IPS-15b (cell line): ENCODE measurements at regions not wholly inside any gene's neighbourhood (a gene's known extent, or its start where the extent isn't known, plus 50 kb on each side); places are given as distances from the start of the nearest gene placed in this dataset.
"Not testable (repeated sequence)": the region's sequence is repeated elsewhere in the genome, so short reads cannot be mapped to it uniquely, and the experiment has no call there.

Source experiments
- H3K27me3 ChIP-seq: one replicate; pipeline ENCODE4 v1.6.1; 2013; ENCODE audit warnings: low read length; ENCODE audit not compliant: control insufficient read depth, insufficient read depth
- H3K36me3 ChIP-seq: one replicate; pipeline ENCODE4 v1.6.1; 2013; ENCODE audit warnings: low read length; ENCODE audit not compliant: control insufficient read depth, insufficient read depth
- H3K4me1 ChIP-seq: one replicate; pipeline ENCODE4 v1.6.1; 2013; ENCODE audit warnings: mild to moderate bottlenecking, low read length; ENCODE audit not compliant: control insufficient read depth, insufficient read depth
- H3K4me3 ChIP-seq: one replicate; pipeline ENCODE4 v1.5.1; 2013; ENCODE audit warnings: low read depth, low read length
- H3K9ac ChIP-seq: one replicate; pipeline ENCODE4 v1.6.1; 2013; ENCODE audit warnings: low read depth, mild to moderate bottlenecking, low read length
- H3K9me3 ChIP-seq: one replicate; pipeline ENCODE4 v1.6.1; 2013; ENCODE audit warnings: mild to moderate bottlenecking, low read length; ENCODE audit not compliant: control insufficient read depth, insufficient read depth

DNA sequence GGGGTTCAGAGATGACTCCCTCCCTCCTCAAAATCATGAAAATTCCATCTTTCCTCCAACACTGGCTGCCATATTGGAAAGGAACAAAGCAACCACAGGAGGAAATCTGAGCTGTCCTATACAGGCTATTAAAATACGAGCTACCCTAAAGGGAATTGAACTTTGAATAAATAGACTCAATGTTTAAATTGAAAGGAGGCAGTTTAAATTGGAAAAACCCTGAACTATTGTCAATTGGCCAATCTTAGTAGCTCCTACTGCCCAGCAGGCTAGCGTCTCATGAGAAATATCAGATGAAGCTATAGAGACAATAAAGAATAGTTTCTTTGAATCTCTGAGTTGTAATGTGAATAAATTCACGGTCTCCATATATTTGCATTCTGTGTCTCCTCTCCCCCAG is 85.4 kb upstream of the KCNE2 start:
- Histone ChIP-seq H3K36me3 (no peaks in the 10 kb centered on the region), H3K27me3 (no peaks in the 10 kb centered on the region), H3K9me3 (no peaks in the 10 kb centered on the region), H3K9ac (no peak overlapping the region), H3K4me3 (no peak overlapping the region), H3K4me1 (no peaks in the 10 kb centered on the region)

- H3K4me3 ChIP-seq = no peak overlapping the region
- no peaks in the 10 kb centered on the region for H3K27me3 ChIP-seq
- H3K36me3 ChIP-seq = no peaks in the 10 kb centered on the region
- H3K4me1 ChIP-seq = no peaks in the 10 kb centered on the region
- no peak overlapping the region for H3K9ac ChIP-seq
- H3K9me3 ChIP-seq = no peaks in the 10 kb centered on the region
Measured at GRCh38 chr21:34279285-34279684, 84.5 kb upstream of the KCNE2 start.

DNA sequence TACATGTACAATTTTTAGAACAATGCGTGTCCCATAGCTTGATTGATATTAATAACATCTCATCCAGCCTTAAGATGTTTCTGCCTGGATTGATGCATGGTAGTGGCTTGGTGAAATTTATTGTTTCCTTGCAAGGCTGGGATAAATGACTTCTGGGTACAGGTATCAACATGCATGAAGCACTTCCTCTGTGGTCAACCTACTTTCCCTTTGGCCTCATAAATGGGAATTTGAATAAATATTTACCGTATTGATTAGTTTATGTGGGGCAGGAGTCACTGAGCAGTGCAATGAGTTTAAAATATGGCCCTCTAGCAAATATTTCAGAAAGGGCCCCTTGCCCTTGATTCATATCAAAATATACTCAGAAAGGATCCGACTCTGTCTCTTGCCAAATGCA is 83.9 kb upstream of the KCNE2 start:
- Histone ChIP-seq H3K4me3 (no peak overlapping the region), H3K9ac (no peak overlapping the region), H3K36me3 (no peaks in the 10 kb centered on the region), H3K27me3 (no peaks in the 10 kb centered on the region), H3K9me3 (no peaks in the 10 kb centered on the region), H3K4me1 (no peaks in the 10 kb centered on the region)

- Histone ChIP-seq H3K9ac (no peak overlapping the region), H3K4me3 (no peak overlapping the region), H3K4me1 (no peaks in the 10 kb centered on the region), H3K36me3 (no peaks in the 10 kb centered on the region), H3K9me3 (no peaks in the 10 kb centered on the region), H3K27me3 (no peaks in the 10 kb centered on the region)
Measured at GRCh38 chr21:34280389-34280795, 83.4 kb upstream of the KCNE2 start.

- Histone ChIP-seq H3K27me3 (no peaks in the 10 kb centered on the region), H3K4me1 (no peaks in the 10 kb centered on the region), H3K4me3 (no peak overlapping the region), H3K9me3 (no peaks in the 10 kb centered on the region), H3K36me3 (no peaks in the 10 kb centered on the region), H3K9ac (no peak overlapping the region)
Measured at GRCh38 chr21:34280959-34281358, 82.8 kb upstream of the KCNE2 start.

DNA sequence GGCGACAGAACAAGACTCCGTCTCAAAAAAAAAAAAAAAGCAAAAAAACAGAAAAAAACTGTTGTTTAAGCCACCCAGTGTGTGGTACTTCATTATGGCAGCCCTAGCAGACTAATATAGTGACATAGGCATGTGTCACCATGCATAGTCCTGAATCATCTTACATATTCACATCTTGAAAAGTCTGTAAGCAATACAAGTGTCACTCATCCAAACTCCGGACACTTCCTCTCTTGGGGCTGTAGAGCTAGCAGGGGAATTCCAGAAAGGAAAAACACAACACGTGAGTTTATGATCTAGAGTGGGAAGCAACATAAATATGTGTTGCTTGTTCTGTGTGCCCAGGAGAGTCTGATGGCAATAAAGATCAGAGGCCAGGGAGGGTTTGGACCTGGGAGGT is 81.6 kb upstream of the KCNE2 start:
- Histone ChIP-seq H3K27me3 (no peaks in the 10 kb centered on the region), H3K4me1 (no peaks in the 10 kb centered on the region), H3K4me3 (no peak overlapping the region), H3K36me3 (no peaks in the 10 kb centered on the region), H3K9ac (no peak overlapping the region), H3K9me3 (no peaks in the 10 kb centered on the region)

GRCh38 chr21:34284666-34285065 is 79.1 kb upstream of the KCNE2 start:
- H3K27me3 ChIP-seq = no peaks in the 10 kb centered on the region
- no peaks in the 10 kb centered on the region for H3K4me1 ChIP-seq
- no peak overlapping the region for H3K9ac ChIP-seq
- H3K9me3 ChIP-seq = peaks cover 4% of the 10 kb centered on the region
- no peak overlapping the region for H3K4me3 ChIP-seq
- H3K36me3 ChIP-seq = no peaks in the 10 kb centered on the region

DNA sequence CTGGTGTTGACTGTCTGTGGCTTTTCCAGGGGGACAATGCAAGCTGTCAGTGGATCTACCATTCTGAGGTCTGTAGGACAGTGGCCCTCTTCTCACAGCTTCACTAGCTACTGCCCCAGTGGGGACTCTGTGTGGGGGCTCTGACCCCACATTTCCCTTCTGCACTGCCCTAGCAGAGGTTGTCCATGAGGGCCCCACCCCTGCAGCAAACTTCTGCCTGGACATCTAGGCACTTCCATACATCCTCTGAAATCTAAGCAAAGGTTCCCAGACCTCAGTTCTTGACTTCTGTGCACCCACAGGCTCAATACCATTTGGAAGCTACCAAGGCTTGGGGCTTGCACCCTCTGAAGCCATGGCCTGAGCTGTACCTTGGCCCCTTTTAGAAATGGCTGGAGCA is 75.8 kb upstream of the KCNE2 start:
- H3K4me1 ChIP-seq, H3K27me3 ChIP-seq, H3K9ac ChIP-seq, H3K4me3 ChIP-seq, H3K36me3 ChIP-seq, H3K9me3 ChIP-seq: not testable (repeated sequence)

- H3K4me3 ChIP-seq = no peak overlapping the region
- no peak overlapping the region for H3K9ac ChIP-seq
- peaks cover 4% of the 10 kb centered on the region for H3K9me3 ChIP-seq
- H3K27me3 ChIP-seq = no peaks in the 10 kb centered on the region
- H3K4me1 ChIP-seq = no peaks in the 10 kb centered on the region
- H3K36me3 ChIP-seq = no peaks in the 10 kb centered on the region
Measured at GRCh38 chr21:34289856-34290255, 74.0 kb upstream of the KCNE2 start.

GRCh38 chr21:34296878-34297277 is 66.9 kb upstream of the KCNE2 start:
- H3K9ac ChIP-seq = no peak overlapping the region
- H3K9me3 ChIP-seq = no peaks in the 10 kb centered on the region
- H3K4me3 ChIP-seq = no peak overlapping the region
- no peaks in the 10 kb centered on the region for H3K27me3 ChIP-seq
- H3K36me3 ChIP-seq = no peaks in the 10 kb centered on the region
- no peaks in the 10 kb centered on the region for H3K4me1 ChIP-seq

- Histone ChIP-seq H3K4me3 (no peak overlapping the region), H3K27me3 (no peaks in the 10 kb centered on the region), H3K9me3 (no peaks in the 10 kb centered on the region), H3K9ac (no peak overlapping the region), H3K36me3 (no peaks in the 10 kb centered on the region), H3K4me1 (no peaks in the 10 kb centered on the region)
Measured at GRCh38 chr21:34298534-34299167, 65.2 kb upstream of the KCNE2 start.

DNA sequence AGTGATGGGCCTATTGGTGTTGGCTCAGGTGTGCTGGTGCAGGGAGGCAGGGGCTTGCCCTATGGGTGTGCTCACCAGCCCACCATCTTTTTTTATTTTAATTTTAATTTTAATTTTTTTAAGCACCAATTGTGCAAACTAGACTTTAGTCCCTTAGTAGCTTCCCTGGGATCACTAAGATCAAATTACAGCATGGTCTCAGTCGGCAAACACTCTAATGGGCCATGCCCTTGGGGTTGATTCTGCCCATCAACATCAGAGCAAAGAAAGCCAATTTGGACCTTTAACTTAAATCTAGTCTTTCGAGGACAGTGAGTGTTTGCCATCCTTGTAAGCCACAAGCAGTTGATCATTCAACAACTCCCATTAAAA is 64.7 kb upstream of the KCNE2 start:
- no peaks in the 10 kb centered on the region for H3K36me3 ChIP-seq
- H3K27me3 ChIP-seq = no peaks in the 10 kb centered on the region
- no peak overlapping the region for H3K4me3 ChIP-seq
- H3K9ac ChIP-seq = no peak overlapping the region
- no peaks in the 10 kb centered on the region for H3K4me1 ChIP-seq
- H3K9me3 ChIP-seq = no peaks in the 10 kb centered on the region
